GM12878 (cell line): ENCODE measurements at regions not wholly inside any gene's neighbourhood (a gene's known extent, or its start where the extent isn't known, plus 50 kb on each side); places are given as distances from the start of the nearest gene placed in this dataset.

Experiments
- ATAC-seq: fragments of 200-7000 bp; cut with Tn5 transposase; 3 replicates; pipeline ENCODE4 v1.9.1; 2020; ENCODE audit warnings: mild to moderate bottlenecking, moderate library complexity
- BruUV-seq: library from RNA; stranded (reverse); fragments of 400-500 nt; replicated peaks from 2 replicates; lab custom pipeline; 2021; lab: Mats Ljungman, UMichigan
- CTCF ChIA-PET: fragments of 300-600 bp; sonication (Branson Sonifier 250); formaldehyde crosslinking; extraction: SDS; loops from one replicate; lab custom pipeline; 2021; ENCODE audit warnings: inconsistent platforms; lab: Yijun Ruan, JAX
- POLR2A ChIA-PET: fragments of 350-600 bp; formaldehyde crosslinking; extraction: SDS; loops from one replicate; lab custom pipeline; 2021; ENCODE audit warnings: inconsistent platforms; lab: Charles Lee
- RAD21 ChIA-PET: fragments of 300-600 bp; sonication (Branson Sonifier 250); formaldehyde crosslinking; loops from one replicate; lab custom pipeline; 2023; ENCODE audit warnings: antibody characterized with exemption; ENCODE audit not compliant: unreplicated experiment; lab: Charles Lee
- SMC1A ChIA-PET: fragments of 300-600 bp; sonication (Branson Sonifier 250); formaldehyde crosslinking; loops from one replicate; lab custom pipeline; 2023; ENCODE audit not compliant: unreplicated experiment, uncharacterized antibody; lab: Charles Lee
- DNase-seq: peaks from one replicate; pipeline ENCODE4 v3.0.0-alpha.2; 2011; ENCODE audit warnings: low read depth, low spot score
- FAIRE-seq: peaks from 3 replicates; lab custom pipeline; 2011; peaks lifted over from hg19 to GRCh38; lab: Jason Lieb, UNC
- H2AFZ ChIP-seq: 2 replicates; pipeline ENCODE4 v1.6.0; 2011; ENCODE audit warnings: low read depth, low read length, control low read depth; ENCODE audit not compliant: control insufficient read depth
- H3K27ac ChIP-seq: 2 replicates; pipeline ENCODE4 v1.5.1; 2011; ENCODE audit warnings: control low read depth; ENCODE audit not compliant: control insufficient read depth, insufficient read depth
- H3K27me3 ChIP-seq, 2 experiments: replicated peaks in 1 of 2; 2 replicates each; pipeline versions ENCODE4 v1.6.0 to v1.6.1; 2011; ENCODE audit warnings: low read length in 1 of 2; ENCODE audit not compliant: control insufficient read depth in 2 of 2, insufficient read depth in 2 of 2
- H3K36me3 ChIP-seq, 2 experiments: 2 replicates each; pipeline ENCODE4 v1.5.1; 2011; ENCODE audit warnings: low read length in 1 of 2; ENCODE audit not compliant: control insufficient read depth in 2 of 2, insufficient read depth in 2 of 2
- H3K4me1 ChIP-seq: 2 replicates; pipeline ENCODE4 v1.6.1; 2011; ENCODE audit warnings: mild to moderate bottlenecking, low read length, moderate library complexity, mixed read lengths; ENCODE audit not compliant: control insufficient read depth, insufficient read depth
- H3K4me2 ChIP-seq: 2 replicates; pipeline ENCODE4 v1.6.0; 2011; ENCODE audit warnings: control low read depth; ENCODE audit not compliant: control insufficient read depth, insufficient read depth
- H3K4me3 ChIP-seq: fragments of 200-600 bp; sonication (generic); 2 replicates; pipeline ENCODE4 v1.5.1; 2016
- H3K79me2 ChIP-seq: 2 replicates; pipeline ENCODE4 v1.6.0; 2011; ENCODE audit warnings: low read length; ENCODE audit not compliant: control insufficient read depth, insufficient read depth
- H3K9ac ChIP-seq: 2 replicates; pipeline ENCODE4 v1.8.0; 2011; ENCODE audit warnings: low read length, control low read depth, mixed read lengths; ENCODE audit not compliant: control insufficient read depth, insufficient read depth
- H3K9me3 ChIP-seq: replicated peaks from 3 replicates; pipeline ENCODE4 v1.5.1; 2011; ENCODE audit warnings: mild to moderate bottlenecking, low read length; ENCODE audit not compliant: control insufficient read depth, insufficient read depth
- H4K20me1 ChIP-seq: 2 replicates; pipeline ENCODE4 v1.6.0; 2011; ENCODE audit not compliant: control insufficient read depth, insufficient read depth
- BRCA1 ChIP-seq: IDR thresholded peaks from 2 replicates; pipeline ENCODE4 v1.6.1; 2011; ENCODE audit warnings: low read depth, low read length, improper control_type of control experiment
- CHD4 ChIP-seq: fragments of 200-600 bp; sonication (generic); IDR thresholded peaks from 2 replicates; pipeline ENCODE4 v1.6.1; 2016; ENCODE audit warnings: mild to moderate bottlenecking
- FOXK2 ChIP-seq: fragments of 450-650 bp; IDR thresholded peaks from 2 replicates; pipeline ENCODE4 v1.6.1; 2017; ENCODE audit warnings: mild to moderate bottlenecking, moderate library complexity
- NFYB ChIP-seq: IDR thresholded peaks from 2 replicates; pipeline ENCODE4 v1.6.1; 2011; ENCODE audit warnings: low read depth, mild to moderate bottlenecking, low read length, improper control_type of control experiment, moderate library complexity; ENCODE audit not compliant: insufficient read depth
- SUZ12 ChIP-seq: fragments of 200-600 bp; sonication (generic); IDR thresholded peaks from one replicate; pipeline ENCODE4 v1.6.1; 2018; ENCODE audit warnings: antibody characterized with exemption, mild to moderate bottlenecking; ENCODE audit not compliant: unreplicated experiment
- WGBS: methylation state at CpG from one replicate; pipeline ENCODE4 v1.1.6; 2016; ENCODE audit warnings: low lambda C conversion rate; ENCODE audit not compliant: insufficient replicate concordance, insufficient coverage; ENCODE audit errors: missing lambda C conversion rate; 5-methylcytosine and 5-hydroxymethylcytosine counted together
- in situ Hi-C: fragments of 300-500 bp; cut with MboI; formaldehyde crosslinking; loops from 9 replicates; pipeline ENCODE4 v1.14.3; 2018; ENCODE audit warnings: mixed read lengths
- intact Hi-C: fragments of 100-400 bp; cut with micrococcal nuclease; formaldehyde crosslinking; loops from one replicate; pipeline ENCODE4 v1.14.2; 2022; ENCODE audit not compliant: unreplicated experiment
- TF ChIP-seq, protein P1 (sequence below): IDR thresholded peaks from 2 replicates; pipeline ENCODE4 v1.6.1; 2011; ENCODE audit warnings: borderline replicate concordance, low read depth, mild to moderate bottlenecking, moderate library complexity, low read length; ENCODE audit not compliant: insufficient read depth, poor library complexity, severe bottlenecking

GRCh38 chr10:129333706-129334105 lies 133.3 kb upstream of the MGMT start (continued):
- TF ChIP-seq, protein P1, sequence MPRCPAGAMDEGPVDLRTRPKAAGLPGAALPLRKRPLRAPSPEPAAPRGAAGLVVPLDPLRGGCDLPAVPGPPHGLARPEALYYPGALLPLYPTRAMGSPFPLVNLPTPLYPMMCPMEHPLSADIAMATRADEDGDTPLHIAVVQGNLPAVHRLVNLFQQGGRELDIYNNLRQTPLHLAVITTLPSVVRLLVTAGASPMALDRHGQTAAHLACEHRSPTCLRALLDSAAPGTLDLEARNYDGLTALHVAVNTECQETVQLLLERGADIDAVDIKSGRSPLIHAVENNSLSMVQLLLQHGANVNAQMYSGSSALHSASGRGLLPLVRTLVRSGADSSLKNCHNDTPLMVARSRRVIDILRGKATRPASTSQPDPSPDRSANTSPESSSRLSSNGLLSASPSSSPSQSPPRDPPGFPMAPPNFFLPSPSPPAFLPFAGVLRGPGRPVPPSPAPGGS = no peak
- TF ChIP-seq SUZ12 = no peak

DNA sequence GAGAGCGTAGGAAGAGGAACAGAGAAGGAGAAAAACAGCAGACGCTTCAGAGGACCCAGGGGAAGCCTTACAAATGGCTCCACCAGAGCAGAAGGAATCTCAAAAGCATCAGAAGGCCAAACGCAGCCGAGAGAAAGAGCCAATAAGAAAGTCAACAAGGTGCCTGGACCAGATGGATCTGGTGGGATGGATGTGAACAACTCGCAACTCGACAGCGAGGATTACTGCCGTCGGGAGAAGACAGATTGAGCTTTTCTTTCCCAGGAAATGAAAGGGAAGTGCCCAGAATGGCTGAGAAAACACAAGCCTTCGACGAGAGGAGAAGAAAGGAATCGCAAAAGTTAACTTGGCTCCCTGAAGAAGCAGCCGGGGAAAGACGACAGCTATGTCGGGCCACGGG lies 132.8 kb upstream of the MGMT start:
- H3K27me3 ChIP-seq = no peaks in the 10 kb centered on the region
- DNase-seq = no peak
- no peak overlapping the region for H3K4me3 ChIP-seq
- H2AFZ ChIP-seq = no peak overlapping the region
- no peaks in the 10 kb centered on the region for H3K9me3 ChIP-seq
- ChIA-PET POLR2A (no interaction called here), RAD21 (no interaction called here), CTCF (no interaction called here), SMC1A (no interaction called here)
- TF ChIP-seq FOXK2 (no peak), CHD4 (no peak), NFYB (no peak), BRCA1 (no peak)
- no peak for FAIRE-seq
- ATAC-seq = no peak
- H3K36me3 ChIP-seq = no peaks in the 10 kb centered on the region
- no peak overlapping the region for H3K4me2 ChIP-seq
- H3K27ac ChIP-seq = no peak overlapping the region
- no peaks in the 10 kb centered on the region for H3K4me1 ChIP-seq
- intact Hi-C loops (no loop called here), in situ Hi-C loops (no loop called here)
- BruUV-seq = no TSS peak
- no peaks in the 10 kb centered on the region for H3K79me2 ChIP-seq
- WGBS = 51% methylated on average over 16 of the region's 16 CpGs
- no peaks in the 10 kb centered on the region for H4K20me1 ChIP-seq
- H3K9ac ChIP-seq = no peak overlapping the region
